ENCODE measurements at regions not wholly inside any gene's neighbourhood (a gene's known extent, or its start where the extent isn't known, plus 50 kb on each side); places are given as distances from the start of the nearest gene placed in this dataset.

DNA sequence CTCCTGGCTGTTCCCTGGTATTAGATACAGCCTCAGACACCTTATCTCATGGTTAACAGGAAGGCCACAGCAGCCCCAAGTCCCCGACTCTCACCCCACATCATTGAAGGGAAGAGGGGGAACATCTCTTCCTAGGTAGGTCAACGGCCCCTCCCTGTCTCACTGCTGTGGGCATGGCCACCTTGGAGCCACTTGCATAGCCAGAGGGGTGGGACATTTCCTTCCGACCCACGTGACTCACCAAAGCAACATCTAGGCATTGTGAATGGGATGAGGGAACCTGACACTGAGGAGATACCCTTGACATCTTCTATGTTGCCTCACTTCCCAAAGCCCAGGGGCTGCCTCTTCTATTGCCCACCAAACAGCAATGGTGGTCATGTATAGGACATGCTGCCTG lies 68.5 kb upstream of the GPR26 start:
- no TSS peak for BruUV-seq (replicated peaks)
- no peaks in the 10 kb centered on the region for H3K4me1 ChIP-seq (replicated peaks in 1 of 2; ENCODE audit: control insufficient read depth in 2 of 2, insufficient read depth in 2 of 2, low read length in 2 of 2)
- 0% methylated on average over 4 of the region's 4 CpGs for WGBS (ENCODE audit: insufficient coverage, low coverage, missing lambda C conversion rate)
- H4K20me1 ChIP-seq (replicated peaks; ENCODE audit: control insufficient read depth, insufficient read depth, low read length): no peaks in the 10 kb centered on the region
- TF ChIP-seq GABPA (tag; conservative IDR thresholded peaks at IDR 0.05; ENCODE audit: low read depth) (no peak), ADNP (tag; IDR thresholded peaks at IDR 0.05) (no peak), RBM39 (optimal IDR thresholded peaks at IDR 0.05; ENCODE audit: low read depth, low read length) (no peak), SETDB1 (IDR thresholded peaks at IDR 0.05; ENCODE audit: low read length) (no peak), ZNF75A (CRISPR knock-in tag; IDR thresholded peaks at IDR 0.05) (no peak), ZNF586 (CRISPR knock-in tag; conservative IDR thresholded peaks at IDR 0.05) (no peak), EWSR1 (IDR thresholded peaks at IDR 0.05; ENCODE audit: borderline replicate concordance, low read depth, partially characterized antibody) (no peak), PML (IDR thresholded peaks at IDR 0.05; ENCODE audit: low read length) (no peak), ZNF699 (CRISPR knock-in tag; IDR thresholded peaks at IDR 0.05; ENCODE audit: insufficient replicate concordance) (no peak)
- TF ChIP-seq, protein P1, sequence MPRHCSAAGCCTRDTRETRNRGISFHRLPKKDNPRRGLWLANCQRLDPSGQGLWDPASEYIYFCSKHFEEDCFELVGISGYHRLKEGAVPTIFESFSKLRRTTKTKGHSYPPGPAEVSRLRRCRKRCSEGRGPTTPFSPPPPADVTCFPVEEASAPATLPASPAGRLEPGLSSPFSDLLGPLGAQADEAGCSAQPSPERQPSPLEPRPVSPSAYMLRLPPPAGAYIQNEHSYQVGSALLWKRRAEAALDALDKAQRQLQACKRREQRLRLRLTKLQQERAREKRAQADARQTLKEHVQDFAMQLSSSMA (CRISPR knock-in tag; IDR thresholded peaks at IDR 0.05): no peak
- no peaks in the 10 kb centered on the region for H3K9me1 ChIP-seq (ENCODE audit: control insufficient read depth, insufficient read depth, low read length)
- H3K36me3 ChIP-seq (ENCODE audit: control insufficient read depth, insufficient read depth, low read length): no peaks in the 10 kb centered on the region
- no peak overlapping the region for H3K27ac ChIP-seq (ENCODE audit: extremely low read depth, low read depth, low read length)
- no peaks in the 10 kb centered on the region for H3K27me3 ChIP-seq (ENCODE audit: control insufficient read depth in 2 of 2, insufficient read depth in 2 of 2, low read length in 2 of 2)
- H3K9ac ChIP-seq (ENCODE audit: insufficient read depth in 1 of 2, low read depth in 2 of 2, low read length in 2 of 2): no peak overlapping the region
- DNase-seq (ENCODE audit: extremely low read depth in 1 of 4, low spot score in 3 of 4) (no peak), FAIRE-seq (no peak), ATAC-seq (no peak)
- H2AFZ ChIP-seq (ENCODE audit: low read depth, low read length): no peak overlapping the region
- no peak overlapping the region for H3K4me2 ChIP-seq (ENCODE audit: insufficient read depth, low read length)
- in situ Hi-C loops (cut with MboI): loop anchor here (25.0 kb wide), 1 partner anchor 790 kb away; no protein-coding TSS in a partner anchor
- intact Hi-C loops (cut with micrococcal nuclease): no loop called here
- no peaks in the 10 kb centered on the region for H3K79me2 ChIP-seq (ENCODE audit: control insufficient read depth, insufficient read depth, low read length)
- H3K9me3 ChIP-seq (replicated peaks; ENCODE audit: control insufficient read depth, insufficient read depth, low read depth, low read length): no peaks in the 10 kb centered on the region
- ChIA-PET CTCF (ENCODE audit: low intra/inter-chr PET ratio) (no interaction called here), POLR2A (no interaction called here)
- no peak overlapping the region for H3K4me3 ChIP-seq
